Posterior cingulate gyrus (tissue), 11 donors: ENCODE measurements at regions not wholly inside any gene's neighbourhood (a gene's known extent, or its start where the extent isn't known, plus 50 kb on each side); places are given as distances from the start of the nearest gene placed in this dataset.
"Not testable (repeated sequence)": the region's sequence is repeated elsewhere in the genome, so short reads cannot be mapped to it uniquely, and the experiment has no call there.

Experiments used
- DNase-seq, 10 donors: peaks; one replicate each; pipeline versions ENCODE4 v3.0.0 to v3.0.0-alpha.2; 2020 to 2021; ENCODE audit warnings: mixed read lengths in 3 of 10
- intact Hi-C: fragments of 100-400 bp; cut with DNase I; formaldehyde crosslinking; loops from one replicate; pipeline ENCODE4 v1.15.1; 2023

- intact Hi-C loops: loop anchor here (10.0 kb wide), 1 partner anchor 222 kb away; no protein-coding TSS in a partner anchor
These were observed 560.2 kb downstream of the TOX3 start for GRCh38 chr16:51986717-51987116.

GRCh38 chr16:51986301-51986700 lies 560.6 kb downstream of the TOX3 start:
- intact Hi-C loops: loop anchor here (10.0 kb wide), 1 partner anchor 222 kb away; no protein-coding TSS in a partner anchor
- no peak for DNase-seq

More at GRCh38 chr16:51986717-51987116, 560.2 kb downstream of the TOX3 start:
- no peak for DNase-seq

GRCh38 chr16:51985126-51985525 lies 561.8 kb downstream of the TOX3 start:
- intact Hi-C loops: loop anchor here (10.0 kb wide), 1 partner anchor 220 kb away; no protein-coding TSS in a partner anchor
- no peak for DNase-seq

GRCh38 chr16:51984395-51984794 lies 562.5 kb downstream of the TOX3 start:
- DNase-seq: no peak
- intact Hi-C loops: loop anchor here (5.0 to 10.0 kb wide), 2 partner anchors 167 to 220 kb away; no protein-coding TSS in a partner anchor

GRCh38 chr16:51982715-51983680 lies 563.9 kb downstream of the TOX3 start:
- peak in 3 of 10 donors; percentile 12 to 51 (median 45) for DNase-seq
- intact Hi-C loops: loop anchor here (5.0 to 10.0 kb wide), 2 partner anchors 166 to 218 kb away; no protein-coding TSS in a partner anchor

- no peak for DNase-seq
- intact Hi-C loops: loop anchor here (5.0 to 10.0 kb wide), 2 partner anchors 164 to 217 kb away; no protein-coding TSS in a partner anchor
These were observed 565.2 kb downstream of the TOX3 start for GRCh38 chr16:51981725-51982124.

- not testable (repeated sequence) for DNase-seq
- intact Hi-C loops: loop anchor here (10.0 kb wide), 1 partner anchor 1113 kb away; no protein-coding TSS in a partner anchor
These were observed 569.4 kb downstream of the TOX3 start for GRCh38 chr16:51977506-51977905.

- peak in 2 of 10 donors; percentile 23 to 79 for DNase-seq
- intact Hi-C loops: loop anchor here (10.0 kb wide), 1 partner anchor 1106 kb away; no protein-coding TSS in a partner anchor
These were observed 575.8 kb downstream of the TOX3 start for GRCh38 chr16:51971184-51971583.

- intact Hi-C loops: no loop called here
- no peak for DNase-seq
These were observed 578.2 kb downstream of the TOX3 start for GRCh38 chr16:51968749-51969148.

- DNase-seq: no peak
- intact Hi-C loops: no loop called here
These were observed 579.3 kb downstream of the TOX3 start for GRCh38 chr16:51967646-51968045.

- intact Hi-C loops: no loop called here
- DNase-seq: no peak
These were observed 586.0 kb downstream of the TOX3 start for GRCh38 chr16:51960931-51961330.

GRCh38 chr16:51953286-51953985 lies 593.5 kb downstream of the TOX3 start:
- intact Hi-C loops: no loop called here
- no peak for DNase-seq

- DNase-seq: no peak
- intact Hi-C loops: no loop called here
These were observed 594.4 kb downstream of the TOX3 start for GRCh38 chr16:51952500-51952899.

- intact Hi-C loops: no loop called here
- no peak for DNase-seq
These were observed 595.2 kb downstream of the TOX3 start for GRCh38 chr16:51951668-51952298.

- DNase-seq: no peak
These were observed 596.7 kb downstream of the TOX3 start for GRCh38 chr16:51950118-51950780.

GRCh38 chr16:51949282-51949681 lies 597.7 kb downstream of the TOX3 start:
- DNase-seq: no peak
- intact Hi-C loops: no loop called here

More at GRCh38 chr16:51950118-51950780, 596.7 kb downstream of the TOX3 start:
- intact Hi-C loops: no loop called here

GRCh38 chr16:51941412-51941811 lies 605.5 kb downstream of the TOX3 start:
- DNase-seq: no peak
- intact Hi-C loops: no loop called here

- intact Hi-C loops: no loop called here
- no peak for DNase-seq
These were observed 606.8 kb downstream of the TOX3 start for GRCh38 chr16:51940183-51940582.

- no peak for DNase-seq
- intact Hi-C loops: no loop called here
These were observed 607.5 kb downstream of the TOX3 start for GRCh38 chr16:51939378-51939871.

- intact Hi-C loops: no loop called here
- DNase-seq: no peak
These were observed 608.1 kb downstream of the TOX3 start for GRCh38 chr16:51938861-51939260.
